ENCODE measurements at regions not wholly inside any gene's neighbourhood (a gene's known extent, or its start where the extent isn't known, plus 50 kb on each side); places are given as distances from the start of the nearest gene placed in this dataset.
"Not testable (repeated sequence)": the region's sequence is repeated elsewhere in the genome, so short reads cannot be mapped to it uniquely, and the experiment has no call there.

- Histone ChIP-seq H3K4me3 (ENCODE audit: extremely low read depth, insufficient read depth, low read length, poor library complexity, severe bottlenecking) (no peak overlapping the region), H3K4me1 (ENCODE audit: control insufficient read depth, insufficient read depth, low read length, poor library complexity, severe bottlenecking) (no peaks in the 10 kb centered on the region), H3K27ac (ENCODE audit: low read depth, low read length, severe bottlenecking) (no peak overlapping the region), H3K36me3 (ENCODE audit: control insufficient read depth, insufficient read depth, low read length) (no peaks in the 10 kb centered on the region), H3K9me3 (ENCODE audit: control insufficient read depth, low read length) (no peaks in the 10 kb centered on the region)
- 40 to 42% methylated on average over 5 to 8 of the region's 9 CpGs for WGBS, 2 experiments (ENCODE audit: insufficient coverage in 2 of 2)
Observed at GRCh38 chr22:45082795-45083194, 73.0 kb upstream of the PHF21B start.

GRCh38 chr22:45083659-45084305 is 74.0 kb upstream of the PHF21B start:
- H3K4me3 ChIP-seq (ENCODE audit: extremely low read depth, insufficient read depth, low read length, poor library complexity, severe bottlenecking): no peak overlapping the region
- 89 to 100% methylated on average over 2 to 5 of the region's 6 CpGs for WGBS, 2 experiments (ENCODE audit: insufficient coverage in 2 of 2)
- H3K4me1 ChIP-seq (ENCODE audit: control insufficient read depth, insufficient read depth, low read length, poor library complexity, severe bottlenecking): no peaks in the 10 kb centered on the region
- H3K27ac ChIP-seq (ENCODE audit: low read depth, low read length, severe bottlenecking): no peak overlapping the region
- H3K9me3 ChIP-seq (ENCODE audit: control insufficient read depth, low read length): no peaks in the 10 kb centered on the region
- H3K36me3 ChIP-seq (ENCODE audit: control insufficient read depth, insufficient read depth, low read length): no peaks in the 10 kb centered on the region

GRCh38 chr22:45084400-45084920 is 74.7 kb upstream of the PHF21B start:
- Histone ChIP-seq H3K27ac (ENCODE audit: low read depth, low read length, severe bottlenecking) (no peak overlapping the region), H3K36me3 (ENCODE audit: control insufficient read depth, insufficient read depth, low read length) (no peaks in the 10 kb centered on the region), H3K4me3 (ENCODE audit: extremely low read depth, insufficient read depth, low read length, poor library complexity, severe bottlenecking) (no peak overlapping the region), H3K4me1 (ENCODE audit: control insufficient read depth, insufficient read depth, low read length, poor library complexity, severe bottlenecking) (no peaks in the 10 kb centered on the region), H3K9me3 (ENCODE audit: control insufficient read depth, low read length) (no peaks in the 10 kb centered on the region)
- whole genome bisulfite sequencing, 2 experiments (ENCODE audit: insufficient coverage in 2 of 2): 97 to 100% methylated on average over 3 to 4 of the region's 5 CpGs

GRCh38 chr22:45087802-45088201 is 75.9 kb upstream of the NUP50 start:
- Histone ChIP-seq H3K27ac (ENCODE audit: low read depth, low read length, severe bottlenecking) (no peak overlapping the region), H3K4me3 (ENCODE audit: extremely low read depth, insufficient read depth, low read length, poor library complexity, severe bottlenecking) (no peak overlapping the region), H3K36me3 (ENCODE audit: control insufficient read depth, insufficient read depth, low read length) (no peaks in the 10 kb centered on the region), H3K4me1 (ENCODE audit: control insufficient read depth, insufficient read depth, low read length, poor library complexity, severe bottlenecking) (no peaks in the 10 kb centered on the region), H3K9me3 (ENCODE audit: control insufficient read depth, low read length) (no peaks in the 10 kb centered on the region)
- 83% methylated on average over 2 of the region's 5 CpGs; no CpG with 5 or more reads in 1 of the 2 experiments for WGBS, 2 experiments (ENCODE audit: insufficient coverage in 2 of 2)

- no peak overlapping the region for H3K27ac ChIP-seq (ENCODE audit: low read depth, low read length, severe bottlenecking)
- H3K4me3 ChIP-seq (ENCODE audit: extremely low read depth, insufficient read depth, low read length, poor library complexity, severe bottlenecking): no peak overlapping the region
- no peaks in the 10 kb centered on the region for H3K9me3 ChIP-seq (ENCODE audit: control insufficient read depth, low read length)
- H3K4me1 ChIP-seq (ENCODE audit: control insufficient read depth, insufficient read depth, low read length, poor library complexity, severe bottlenecking): no peaks in the 10 kb centered on the region
- WGBS, 2 experiments (ENCODE audit: insufficient coverage in 2 of 2): 85 to 88% methylated on average over 1 to 2 of the region's 2 CpGs
- H3K36me3 ChIP-seq (ENCODE audit: control insufficient read depth, insufficient read depth, low read length): no peaks in the 10 kb centered on the region
Observed at GRCh38 chr22:45088576-45088975, 75.1 kb upstream of the NUP50 start.

- WGBS, 2 experiments (ENCODE audit: insufficient coverage in 2 of 2): 24 to 40% methylated on average over 6 to 8 of the region's 10 CpGs
- no peak overlapping the region for H3K4me3 ChIP-seq (ENCODE audit: extremely low read depth, insufficient read depth, low read length, poor library complexity, severe bottlenecking)
- H3K27ac ChIP-seq (ENCODE audit: low read depth, low read length, severe bottlenecking): no peak overlapping the region
- H3K9me3 ChIP-seq (ENCODE audit: control insufficient read depth, low read length): no peaks in the 10 kb centered on the region
- H3K4me1 ChIP-seq (ENCODE audit: control insufficient read depth, insufficient read depth, low read length, poor library complexity, severe bottlenecking): peaks cover 3% of the 10 kb centered on the region
- H3K36me3 ChIP-seq (ENCODE audit: control insufficient read depth, insufficient read depth, low read length): no peaks in the 10 kb centered on the region
Observed at GRCh38 chr22:45090497-45090910, 73.2 kb upstream of the NUP50 start.

GRCh38 chr22:45091254-45091854 is 72.4 kb upstream of the NUP50 start:
- Histone ChIP-seq H3K27ac (ENCODE audit: low read depth, low read length, severe bottlenecking) (no peak overlapping the region), H3K4me1 (ENCODE audit: control insufficient read depth, insufficient read depth, low read length, poor library complexity, severe bottlenecking) (peaks cover 3% of the 10 kb centered on the region), H3K36me3 (ENCODE audit: control insufficient read depth, insufficient read depth, low read length) (no peaks in the 10 kb centered on the region), H3K4me3 (ENCODE audit: extremely low read depth, insufficient read depth, low read length, poor library complexity, severe bottlenecking) (no peak overlapping the region), H3K9me3 (ENCODE audit: control insufficient read depth, low read length) (no peaks in the 10 kb centered on the region)
- WGBS, 2 experiments (ENCODE audit: insufficient coverage in 2 of 2): 89 to 92% methylated on average over 32 to 33 of the region's 33 CpGs

GRCh38 chr22:45091875-45092274 is 71.8 kb upstream of the NUP50 start:
- not testable (repeated sequence) for H3K4me1 ChIP-seq (ENCODE audit: control insufficient read depth, insufficient read depth, low read length, poor library complexity, severe bottlenecking); H3K4me3 ChIP-seq (ENCODE audit: extremely low read depth, insufficient read depth, low read length, poor library complexity, severe bottlenecking); H3K27ac ChIP-seq (ENCODE audit: low read depth, low read length, severe bottlenecking); H3K9me3 ChIP-seq (ENCODE audit: control insufficient read depth, low read length); H3K36me3 ChIP-seq (ENCODE audit: control insufficient read depth, insufficient read depth, low read length)
- WGBS, 2 experiments (ENCODE audit: insufficient coverage in 2 of 2): 87 to 90% methylated on average over 17 of the region's 20 CpGs

GRCh38 chr22:45092644-45093043 is 71.1 kb upstream of the NUP50 start:
- Histone ChIP-seq H3K4me3 (ENCODE audit: extremely low read depth, insufficient read depth, low read length, poor library complexity, severe bottlenecking) (no peak overlapping the region), H3K4me1 (ENCODE audit: control insufficient read depth, insufficient read depth, low read length, poor library complexity, severe bottlenecking) (peaks cover 3% of the 10 kb centered on the region), H3K27ac (ENCODE audit: low read depth, low read length, severe bottlenecking) (no peak overlapping the region), H3K9me3 (ENCODE audit: control insufficient read depth, low read length) (no peaks in the 10 kb centered on the region), H3K36me3 (ENCODE audit: control insufficient read depth, insufficient read depth, low read length) (no peaks in the 10 kb centered on the region)
- 94 to 96% methylated on average over 3 of the region's 4 CpGs for WGBS, 2 experiments (ENCODE audit: insufficient coverage in 2 of 2)

- Histone ChIP-seq H3K4me3 (ENCODE audit: extremely low read depth, insufficient read depth, low read length, poor library complexity, severe bottlenecking) (no peak overlapping the region), H3K27ac (ENCODE audit: low read depth, low read length, severe bottlenecking) (no peak overlapping the region), H3K36me3 (ENCODE audit: control insufficient read depth, insufficient read depth, low read length) (no peaks in the 10 kb centered on the region), H3K9me3 (ENCODE audit: control insufficient read depth, low read length) (no peaks in the 10 kb centered on the region), H3K4me1 (ENCODE audit: control insufficient read depth, insufficient read depth, low read length, poor library complexity, severe bottlenecking) (peaks cover 3% of the 10 kb centered on the region)
- 90 to 91% methylated on average over 3 to 7 of the region's 9 CpGs for WGBS, 2 experiments (ENCODE audit: insufficient coverage in 2 of 2)
Observed at GRCh38 chr22:45093609-45094008, 70.1 kb upstream of the NUP50 start.

GRCh38 chr22:45094081-45094720 is 69.5 kb upstream of the NUP50 start:
- H3K9me3 ChIP-seq (ENCODE audit: control insufficient read depth, low read length): no peaks in the 10 kb centered on the region
- H3K4me1 ChIP-seq (ENCODE audit: control insufficient read depth, insufficient read depth, low read length, poor library complexity, severe bottlenecking): peaks cover 3% of the 10 kb centered on the region
- H3K27ac ChIP-seq (ENCODE audit: low read depth, low read length, severe bottlenecking): no peak overlapping the region
- H3K4me3 ChIP-seq (ENCODE audit: extremely low read depth, insufficient read depth, low read length, poor library complexity, severe bottlenecking): no peak overlapping the region
- H3K36me3 ChIP-seq (ENCODE audit: control insufficient read depth, insufficient read depth, low read length): no peaks in the 10 kb centered on the region
- 88 to 91% methylated on average over 15 to 17 of the region's 18 CpGs for WGBS, 2 experiments (ENCODE audit: insufficient coverage in 2 of 2)

Data from mesodermal cell (in vitro differentiated cells).